ENCODE measurements at regions not wholly inside any gene's neighbourhood (a gene's known extent, or its start where the extent isn't known, plus 50 kb on each side); places are given as distances from the start of the nearest gene placed in this dataset.

DNA sequence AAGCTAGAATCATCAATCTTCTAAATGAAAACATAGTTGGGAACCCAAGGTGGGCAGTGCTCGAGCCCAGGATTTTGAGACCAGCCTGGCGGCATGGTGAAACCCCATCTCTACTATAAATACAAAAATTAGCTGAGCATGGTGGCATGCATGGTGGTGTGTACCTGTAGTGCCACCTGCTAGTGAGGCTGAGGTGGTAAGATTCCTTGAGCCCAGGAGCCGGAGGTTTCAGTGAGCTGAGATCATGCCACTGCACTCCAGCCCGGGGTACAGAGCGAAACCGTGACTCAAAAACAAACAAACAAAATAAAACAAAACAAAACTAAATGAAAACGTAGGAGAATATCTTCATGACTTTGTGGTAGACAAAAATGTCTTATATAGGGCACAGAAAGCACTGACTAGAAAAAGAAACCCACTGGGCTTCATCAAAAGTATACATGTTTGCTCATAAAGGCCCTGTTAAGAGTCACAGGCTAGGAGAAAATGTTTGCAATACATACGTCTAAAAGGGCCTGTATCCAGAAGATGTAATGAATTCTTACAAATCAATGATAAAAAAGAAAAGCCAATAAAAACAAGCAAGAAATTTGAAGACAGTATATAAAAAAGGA is 353.6 kb downstream of the FGF9 start:
- Histone ChIP-seq H3K9ac (ENCODE audit: control insufficient read depth, extremely low read depth, insufficient read depth, low read length) (no peak overlapping the region), H3K9me3 (ENCODE audit: control insufficient read depth, low read depth, low read length) (no peaks in the 10 kb centered on the region), H3K36me3 (ENCODE audit: control insufficient read depth in 2 of 2, extremely low read depth in 1 of 2, insufficient read depth in 2 of 2, low read length in 2 of 2) (no peaks in the 10 kb centered on the region), H4K20me1 (ENCODE audit: control insufficient read depth, extremely low read depth, insufficient read depth, low read length) (no peaks in the 10 kb centered on the region), H3K27me3 (ENCODE audit: control insufficient read depth, extremely low read depth, insufficient read depth, low read length) (no peaks in the 10 kb centered on the region), H3K79me2 (ENCODE audit: control insufficient read depth, insufficient read depth, low read length) (no peaks in the 10 kb centered on the region), H3K4me3 (ENCODE audit: control insufficient read depth in 2 of 3, extremely low read depth in 1 of 3, insufficient read depth in 2 of 3, low read depth in 1 of 3, low read length in 3 of 3) (no peak overlapping the region), H2AFZ (ENCODE audit: control insufficient read depth, low read length) (no peak overlapping the region), H3K4me1 (ENCODE audit: control insufficient read depth, extremely low read depth, insufficient read depth, low read length) (no peaks in the 10 kb centered on the region), H3K4me2 (ENCODE audit: control insufficient read depth, extremely low read depth, insufficient read depth, low read depth, low read length) (no peak overlapping the region), H3K27ac (ENCODE audit: control insufficient read depth, insufficient read depth, low read length) (no peak overlapping the region), H3K9me1 (ENCODE audit: control insufficient read depth, extremely low read depth, insufficient read depth, low read length) (no peaks in the 10 kb centered on the region)
- no peak for TF ChIP-seq CTCF (optimal IDR thresholded peaks at IDR 0.05 in 1 of 3, IDR thresholded peaks at IDR 0.05 in 1 of 3, conservative IDR thresholded peaks at IDR 0.05 in 1 of 3; ENCODE audit: extremely low read depth in 1 of 3, insufficient read depth in 2 of 3, low read length in 3 of 3)
- TF ChIP-seq EZH2 (IDR thresholded peaks at IDR 0.05; ENCODE audit: low read length): no peak
- no peak for DNase-seq (ENCODE audit: low read depth, low spot score)
- no peak for FAIRE-seq
- dilution Hi-C loops (cut with MboI; ENCODE audit: extremely low pct_ligation_motif_present, low sequenced_read_pairs): no loop called here

- no peak overlapping the region for H3K9ac ChIP-seq (ENCODE audit: control insufficient read depth, extremely low read depth, insufficient read depth, low read length)
- H2AFZ ChIP-seq (ENCODE audit: control insufficient read depth, low read length): no peak overlapping the region
- H3K4me1 ChIP-seq (ENCODE audit: control insufficient read depth, extremely low read depth, insufficient read depth, low read length): no peaks in the 10 kb centered on the region
- H3K27me3 ChIP-seq (ENCODE audit: control insufficient read depth, extremely low read depth, insufficient read depth, low read length): no peaks in the 10 kb centered on the region
- no peak overlapping the region for H3K4me3 ChIP-seq (ENCODE audit: control insufficient read depth in 2 of 3, extremely low read depth in 1 of 3, insufficient read depth in 2 of 3, low read depth in 1 of 3, low read length in 3 of 3)
- dilution Hi-C loops (cut with MboI; ENCODE audit: extremely low pct_ligation_motif_present, low sequenced_read_pairs): no loop called here
- FAIRE-seq: no peak
- no peak for DNase-seq (ENCODE audit: low read depth, low spot score)
- no peaks in the 10 kb centered on the region for H3K36me3 ChIP-seq (ENCODE audit: control insufficient read depth in 2 of 2, extremely low read depth in 1 of 2, insufficient read depth in 2 of 2, low read length in 2 of 2)
- no peaks in the 10 kb centered on the region for H3K79me2 ChIP-seq (ENCODE audit: control insufficient read depth, insufficient read depth, low read length)
- TF ChIP-seq EZH2 (IDR thresholded peaks at IDR 0.05; ENCODE audit: low read length) (no peak), CTCF (optimal IDR thresholded peaks at IDR 0.05 in 1 of 3, IDR thresholded peaks at IDR 0.05 in 1 of 3, conservative IDR thresholded peaks at IDR 0.05 in 1 of 3; ENCODE audit: extremely low read depth in 1 of 3, insufficient read depth in 2 of 3, low read length in 3 of 3) (no peak)
- no peaks in the 10 kb centered on the region for H3K9me3 ChIP-seq (ENCODE audit: control insufficient read depth, low read depth, low read length)
- no peak overlapping the region for H3K27ac ChIP-seq (ENCODE audit: control insufficient read depth, insufficient read depth, low read length)
- H3K4me2 ChIP-seq (ENCODE audit: control insufficient read depth, extremely low read depth, insufficient read depth, low read depth, low read length): no peak overlapping the region
- H3K9me1 ChIP-seq (ENCODE audit: control insufficient read depth, extremely low read depth, insufficient read depth, low read length): no peaks in the 10 kb centered on the region
- no peaks in the 10 kb centered on the region for H4K20me1 ChIP-seq (ENCODE audit: control insufficient read depth, extremely low read depth, insufficient read depth, low read length)
Observed at GRCh38 chr13:22027566-22027965, 356.7 kb downstream of the FGF9 start.

All from keratinocyte (primary cell).